HG03103 (cell line): ENCODE measurements at regions not wholly inside any gene's neighbourhood (a gene's known extent, or its start where the extent isn't known, plus 50 kb on each side); places are given as distances from the start of the nearest gene placed in this dataset.
A peak's percentile ranks its signal among the peaks of the same experiment; 100 is the strongest.
"Not testable (repeated sequence)": the region's sequence is repeated elsewhere in the genome, so short reads cannot be mapped to it uniquely, and the experiment has no call there.

Experiments used
- ATAC-seq: cut with Tn5 transposase; IDR thresholded peaks from one replicate; pipeline ENCODE4 v1.9.1; 2021; ENCODE audit warnings: low read depth; ENCODE audit not compliant: unreplicated experiment

GRCh38 chr6:99668036-99668705, 61.5 kb downstream of the PRDM13 start:
- no peak for ATAC-seq

- no peak for ATAC-seq
Observed at GRCh38 chr6:99689916-99690685, 83.5 kb downstream of the PRDM13 start.

- not testable (repeated sequence) for ATAC-seq
Observed at GRCh38 chr6:99702287-99702686, 95.7 kb downstream of the PRDM13 start.

GRCh38 chr6:99709062-99709461, 102.4 kb downstream of the PRDM13 start:
- ATAC-seq, result no peak

- ATAC-seq, result no peak
Observed at GRCh38 chr6:99711302-99711701, 104.7 kb downstream of the PRDM13 start.

GRCh38 chr6:99711925-99712324, 105.3 kb downstream of the PRDM13 start:
- ATAC-seq, result no peak

GRCh38 chr6:99712519-99712918, 105.9 kb downstream of the PRDM13 start:
- ATAC-seq, result no peak

GRCh38 chr6:99722043-99722442, 115.4 kb downstream of the PRDM13 start:
- ATAC-seq, result not testable (repeated sequence)

GRCh38 chr6:99730237-99730636, 123.6 kb downstream of the PRDM13 start:
- ATAC-seq, result not testable (repeated sequence)

- ATAC-seq, result no peak
Observed at GRCh38 chr6:99736302-99736701, 129.7 kb downstream of the PRDM13 start.

GRCh38 chr6:99739526-99739925, 132.9 kb downstream of the PRDM13 start:
- ATAC-seq, result no peak

- ATAC-seq, result no peak
Observed at GRCh38 chr6:99741092-99741491, 134.5 kb downstream of the PRDM13 start.

- no peak for ATAC-seq
Observed at GRCh38 chr6:99743647-99744046, 137.0 kb downstream of the PRDM13 start.

GRCh38 chr6:99745651-99746050, 139.0 kb downstream of the PRDM13 start:
- no peak for ATAC-seq

GRCh38 chr6:99746261-99746895, 139.7 kb downstream of the PRDM13 start:
- peak; percentile 96 for ATAC-seq

- no peak for ATAC-seq
Observed at GRCh38 chr6:99761711-99762110, 155.1 kb downstream of the PRDM13 start.

GRCh38 chr6:99768166-99768565, 161.5 kb downstream of the PRDM13 start:
- no peak for ATAC-seq

- ATAC-seq, result no peak
Observed at GRCh38 chr6:99779631-99780555, 173.3 kb downstream of the PRDM13 start.

GRCh38 chr6:99780556-99780885, 173.9 kb downstream of the PRDM13 start:
- ATAC-seq, result no peak

GRCh38 chr6:99789767-99790166, 183.1 kb downstream of the PRDM13 start:
- ATAC-seq, result no peak

- ATAC-seq, result no peak
Observed at GRCh38 chr6:99790679-99791078, 184.0 kb downstream of the PRDM13 start.
